Smooth muscle cell (in vitro differentiated cells): ENCODE measurements at regions not wholly inside any gene's neighbourhood (a gene's known extent, or its start where the extent isn't known, plus 50 kb on each side); places are given as distances from the start of the nearest gene placed in this dataset.

Experiments used
- DNase-seq: peaks from one replicate; lab custom pipeline; 2025; ENCODE audit not compliant: unreplicated experiment; lab: John Stamatoyannopoulos, UW
- H2AFZ ChIP-seq: fragments of 200-600 bp; sonication (generic); 2 replicates; pipeline ENCODE4 v1.6.0; 2016; ENCODE audit warnings: antibody characterized with exemption, low read depth, mild to moderate bottlenecking
- H3F3A ChIP-seq: fragments of 200-600 bp; sonication (generic); 2 replicates; pipeline ENCODE4 v1.6.0; 2017; ENCODE audit warnings: antibody characterized with exemption, low read depth
- H3K27ac ChIP-seq: fragments of 200-600 bp; sonication (generic); 2 replicates; pipeline ENCODE4 v1.5.1; 2016; ENCODE audit warnings: low read depth, mild to moderate bottlenecking
- H3K27me3 ChIP-seq: fragments of 200-600 bp; sonication (generic); 2 replicates; pipeline ENCODE4 v1.6.1; 2016; ENCODE audit warnings: low read depth, mild to moderate bottlenecking
- H3K36me3 ChIP-seq: fragments of 200-600 bp; sonication (generic); 2 replicates; pipeline ENCODE4 v1.5.1; 2016; ENCODE audit warnings: low read depth
- H3K4me1 ChIP-seq: fragments of 200-600 bp; sonication (generic); 2 replicates; pipeline ENCODE4 v1.5.1; 2016; ENCODE audit warnings: low read depth
- H3K4me2 ChIP-seq: fragments of 200-600 bp; sonication (generic); 2 replicates; pipeline ENCODE4 v1.6.0; 2016; ENCODE audit warnings: mild to moderate bottlenecking
- H3K4me3 ChIP-seq: fragments of 200-600 bp; sonication (generic); 2 replicates; pipeline ENCODE4 v1.5.1; 2016; ENCODE audit warnings: mild to moderate bottlenecking
- H3K79me2 ChIP-seq: fragments of 200-600 bp; sonication (generic); 2 replicates; pipeline ENCODE4 v1.6.0; 2016; ENCODE audit warnings: low read depth, mild to moderate bottlenecking
- H3K9ac ChIP-seq: fragments of 200-600 bp; sonication (generic); 2 replicates; pipeline ENCODE4 v1.6.0; 2016; ENCODE audit warnings: low read depth
- H3K9me3 ChIP-seq: fragments of 200-600 bp; sonication (generic); replicated peaks from 2 replicates; pipeline ENCODE4 v1.5.1; 2016; ENCODE audit warnings: low read depth
- H4K20me1 ChIP-seq: fragments of 200-600 bp; sonication (generic); 2 replicates; pipeline ENCODE4 v1.6.0; 2016; ENCODE audit warnings: low read depth
- CTCF ChIP-seq: fragments of 200-600 bp; sonication (generic); IDR thresholded peaks from 2 replicates; pipeline ENCODE4 v1.5.1; 2017; ENCODE audit warnings: borderline replicate concordance, mild to moderate bottlenecking, antibody characterized with exemption; ENCODE audit not compliant: insufficient read depth, poor library complexity, severe bottlenecking
- WGBS: methylation state at CpG from one replicate; pipeline ENCODE4 v1.1.7; 2016; ENCODE audit warnings: low lambda C conversion rate; 5-methylcytosine and 5-hydroxymethylcytosine counted together

- Histone ChIP-seq H3K79me2 (no peaks in the 10 kb centered on the region), H4K20me1 (no peaks in the 10 kb centered on the region), H3K9me3 (no peaks in the 10 kb centered on the region), H3K4me2 (no peak overlapping the region), H2AFZ (no peak overlapping the region), H3K4me3 (no peak overlapping the region), H3F3A (peaks cover 13% of the 10 kb centered on the region), H3K4me1 (peaks cover 20% of the 10 kb centered on the region), H3K36me3 (no peaks in the 10 kb centered on the region), H3K27ac (no peak overlapping the region), H3K9ac (no peak overlapping the region), H3K27me3 (no peaks in the 10 kb centered on the region)
- DNase-seq: no peak
- no peak for TF ChIP-seq CTCF
- WGBS: 70% methylated on average over 14 of the region's 14 CpGs
These were observed 51.8 kb upstream of the FRMD1 start for GRCh38 chr6:168130697-168131371.

GRCh38 chr6:168130168-168130696 lies 51.2 kb upstream of the FRMD1 start:
- Histone ChIP-seq H3K27me3 (no peaks in the 10 kb centered on the region), H3K4me3 (no peak overlapping the region), H3K4me2 (no peak overlapping the region), H3F3A (peaks cover 13% of the 10 kb centered on the region), H2AFZ (no peak overlapping the region), H3K36me3 (no peaks in the 10 kb centered on the region), H3K9me3 (no peaks in the 10 kb centered on the region), H3K27ac (no peak overlapping the region), H3K9ac (no peak overlapping the region), H3K4me1 (peaks cover 20% of the 10 kb centered on the region), H3K79me2 (no peaks in the 10 kb centered on the region), H4K20me1 (no peaks in the 10 kb centered on the region)
- WGBS: 94% methylated on average over 18 of the region's 18 CpGs
- TF ChIP-seq CTCF: no peak
- no peak for DNase-seq

GRCh38 chr6:168129292-168130167 lies 50.5 kb upstream of the FRMD1 start:
- Histone ChIP-seq H3K4me3 (no peak overlapping the region), H3F3A (peaks cover 13% of the 10 kb centered on the region), H3K4me2 (no peak overlapping the region), H3K9me3 (no peaks in the 10 kb centered on the region), H3K36me3 (no peaks in the 10 kb centered on the region), H3K9ac (no peak overlapping the region), H3K27me3 (no peaks in the 10 kb centered on the region), H3K79me2 (no peaks in the 10 kb centered on the region), H3K27ac (no peak overlapping the region), H3K4me1 (peaks cover 20% of the 10 kb centered on the region), H4K20me1 (no peaks in the 10 kb centered on the region), H2AFZ (no peak overlapping the region)
- DNase-seq: no peak
- TF ChIP-seq CTCF: no peak
- 93% methylated on average over 40 of the region's 40 CpGs for WGBS
